ENCODE measurements at regions not wholly inside any gene's neighbourhood (a gene's known extent, or its start where the extent isn't known, plus 50 kb on each side); places are given as distances from the start of the nearest gene placed in this dataset.

DNA sequence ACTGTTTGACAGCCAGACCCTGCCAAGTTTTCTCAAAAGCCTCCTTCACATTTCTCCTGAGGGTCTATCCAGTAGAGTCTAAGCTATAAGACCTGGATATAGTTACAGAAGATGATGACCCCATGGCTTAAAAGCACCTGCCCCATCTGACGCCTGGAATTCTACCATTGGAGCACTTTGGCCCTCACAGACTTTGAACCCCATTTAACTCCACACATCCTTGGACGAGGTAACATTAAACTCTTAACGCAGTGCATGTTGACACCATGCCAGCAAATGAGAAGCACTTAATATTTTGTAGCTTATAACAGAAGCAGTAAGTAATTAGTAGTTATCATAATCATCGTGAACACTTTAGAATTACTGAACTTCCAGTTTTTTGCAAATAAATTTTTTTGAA is 61.9 kb upstream of the SMNDC1 start:
- Histone ChIP-seq H3K4me3 (ENCODE audit: insufficient read depth, low read depth, low read length) (no peak overlapping the region), H3K27me3 (ENCODE audit: control insufficient read depth, insufficient read depth, low read length) (no peaks in the 10 kb centered on the region), H3K36me3 (replicated peaks; ENCODE audit: control insufficient read depth, insufficient read depth, low read length) (no peaks in the 10 kb centered on the region)
- no peak for DNase-seq

DNA sequence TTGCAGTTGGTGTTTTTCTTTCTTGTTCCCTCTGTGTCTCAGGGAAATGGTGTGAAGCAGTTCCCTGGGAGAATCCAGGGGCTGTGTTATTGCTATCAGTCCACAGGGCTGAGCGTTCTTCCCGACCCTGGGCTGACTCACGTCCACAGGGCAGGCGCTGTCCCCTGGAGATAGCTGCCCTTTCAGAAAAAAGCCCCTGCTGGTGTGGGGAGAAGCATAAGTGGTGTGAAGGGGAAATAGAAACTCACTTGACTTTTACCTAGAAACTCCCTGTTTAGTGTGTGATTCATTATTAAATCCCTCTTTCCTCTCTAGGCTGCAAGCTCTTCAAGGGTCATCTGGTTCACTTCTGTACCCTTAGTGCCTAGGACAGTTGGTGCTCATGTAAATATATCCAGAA is 63.3 kb upstream of the SMNDC1 start:
- H3K27me3 ChIP-seq (ENCODE audit: control insufficient read depth, insufficient read depth, low read length) = no peaks in the 10 kb centered on the region
- H3K36me3 ChIP-seq (replicated peaks; ENCODE audit: control insufficient read depth, insufficient read depth, low read length) = no peaks in the 10 kb centered on the region

GRCh38 chr10:110368556-110368955 is 63.8 kb upstream of the SMNDC1 start:
- H3K27me3 ChIP-seq (ENCODE audit: control insufficient read depth, insufficient read depth, low read length) = no peaks in the 10 kb centered on the region
- DNase-seq = no peak
- H3K4me3 ChIP-seq (ENCODE audit: insufficient read depth, low read depth, low read length) = no peak overlapping the region
- H3K36me3 ChIP-seq (replicated peaks; ENCODE audit: control insufficient read depth, insufficient read depth, low read length) = no peaks in the 10 kb centered on the region

More for the DNA sequence above, 63.3 kb upstream of the SMNDC1 start:
- no peak for DNase-seq
- H3K4me3 ChIP-seq (ENCODE audit: insufficient read depth, low read depth, low read length) = no peak overlapping the region

DNA sequence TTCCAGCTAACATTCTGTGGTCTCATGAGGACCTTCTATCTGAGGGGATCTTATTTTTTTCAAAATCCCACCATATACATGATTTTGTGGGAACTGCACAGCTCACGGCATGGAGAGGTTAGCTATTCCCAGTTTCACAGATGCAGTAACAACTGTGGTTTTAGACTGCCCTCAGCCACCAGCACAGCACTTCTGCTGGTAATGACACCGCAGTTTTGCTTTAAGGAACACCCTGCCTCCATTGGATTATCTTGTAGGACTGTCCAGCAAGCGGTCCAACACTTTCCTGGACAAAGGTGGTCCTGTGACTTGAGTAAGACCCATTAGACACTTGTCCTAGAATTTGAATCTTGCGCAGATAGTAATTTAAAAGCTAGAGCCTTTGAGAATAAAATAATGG is 65.3 kb upstream of the SMNDC1 start:
- Histone ChIP-seq H3K36me3 (replicated peaks; ENCODE audit: control insufficient read depth, insufficient read depth, low read length) (no peaks in the 10 kb centered on the region), H3K27me3 (ENCODE audit: control insufficient read depth, insufficient read depth, low read length) (no peaks in the 10 kb centered on the region), H3K4me3 (ENCODE audit: insufficient read depth, low read depth, low read length) (no peak overlapping the region)
- DNase-seq = no peak

- DNase-seq = no peak
- Histone ChIP-seq H3K27me3 (ENCODE audit: control insufficient read depth, insufficient read depth, low read length) (no peaks in the 10 kb centered on the region), H3K4me3 (ENCODE audit: insufficient read depth, low read depth, low read length) (no peak overlapping the region), H3K36me3 (replicated peaks; ENCODE audit: control insufficient read depth, insufficient read depth, low read length) (no peaks in the 10 kb centered on the region)
Observed at GRCh38 chr10:110372656-110373055, 67.9 kb upstream of the SMNDC1 start.

DNA sequence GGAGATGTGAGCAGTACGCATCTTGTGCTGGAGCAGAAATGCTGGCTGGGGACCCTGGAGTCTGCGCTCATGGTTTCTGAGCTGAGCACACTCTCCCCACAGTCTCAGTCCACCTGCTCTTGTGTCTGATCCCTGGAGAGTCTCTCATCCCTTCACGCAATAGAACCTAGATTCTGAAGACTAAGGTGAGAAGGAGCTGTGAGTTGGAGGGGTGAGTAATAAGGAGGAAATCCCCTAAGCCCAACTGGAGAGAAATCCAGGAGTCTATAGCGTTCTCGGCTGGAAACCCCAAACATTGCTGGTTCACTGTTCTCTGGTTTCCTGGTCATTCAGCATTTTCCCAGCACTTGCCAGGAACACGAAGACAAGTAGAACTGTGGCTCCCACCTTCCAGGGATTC is 68.3 kb upstream of the SMNDC1 start:
- no peak for DNase-seq
- Histone ChIP-seq H3K27me3 (ENCODE audit: control insufficient read depth, insufficient read depth, low read length) (no peaks in the 10 kb centered on the region), H3K36me3 (replicated peaks; ENCODE audit: control insufficient read depth, insufficient read depth, low read length) (no peaks in the 10 kb centered on the region), H3K4me3 (ENCODE audit: insufficient read depth, low read depth, low read length) (no peak overlapping the region)

- DNase-seq = no peak
- H3K36me3 ChIP-seq (replicated peaks; ENCODE audit: control insufficient read depth, insufficient read depth, low read length) = no peaks in the 10 kb centered on the region
- no peak overlapping the region for H3K4me3 ChIP-seq (ENCODE audit: insufficient read depth, low read depth, low read length)
- H3K27me3 ChIP-seq (ENCODE audit: control insufficient read depth, insufficient read depth, low read length) = no peaks in the 10 kb centered on the region
Observed at GRCh38 chr10:110373857-110374654, 69.3 kb upstream of the SMNDC1 start.

DNA sequence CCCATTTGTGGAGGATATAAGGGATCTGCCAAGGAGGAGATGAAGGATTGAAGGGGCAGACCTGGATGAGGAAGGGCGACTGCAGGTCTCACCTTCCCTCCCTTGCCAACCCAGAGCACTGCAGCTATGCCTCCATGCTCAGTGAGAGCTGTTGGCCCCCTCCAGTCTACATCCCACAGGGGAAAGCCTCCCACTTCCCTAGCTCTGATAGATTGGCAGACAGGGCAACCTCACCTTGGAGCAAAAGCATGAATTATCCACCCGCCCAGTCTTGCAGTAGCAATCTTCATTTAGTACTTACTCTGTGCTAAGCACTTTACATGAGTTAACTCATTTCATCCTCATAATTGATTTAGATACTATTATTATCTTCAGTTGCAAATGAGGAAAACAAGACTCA is 70.4 kb upstream of the SMNDC1 start:
- Histone ChIP-seq H3K36me3 (replicated peaks; ENCODE audit: control insufficient read depth, insufficient read depth, low read length) (no peaks in the 10 kb centered on the region), H3K27me3 (ENCODE audit: control insufficient read depth, insufficient read depth, low read length) (no peaks in the 10 kb centered on the region), H3K4me3 (ENCODE audit: insufficient read depth, low read depth, low read length) (no peak overlapping the region)
- DNase-seq = no peak

DNA sequence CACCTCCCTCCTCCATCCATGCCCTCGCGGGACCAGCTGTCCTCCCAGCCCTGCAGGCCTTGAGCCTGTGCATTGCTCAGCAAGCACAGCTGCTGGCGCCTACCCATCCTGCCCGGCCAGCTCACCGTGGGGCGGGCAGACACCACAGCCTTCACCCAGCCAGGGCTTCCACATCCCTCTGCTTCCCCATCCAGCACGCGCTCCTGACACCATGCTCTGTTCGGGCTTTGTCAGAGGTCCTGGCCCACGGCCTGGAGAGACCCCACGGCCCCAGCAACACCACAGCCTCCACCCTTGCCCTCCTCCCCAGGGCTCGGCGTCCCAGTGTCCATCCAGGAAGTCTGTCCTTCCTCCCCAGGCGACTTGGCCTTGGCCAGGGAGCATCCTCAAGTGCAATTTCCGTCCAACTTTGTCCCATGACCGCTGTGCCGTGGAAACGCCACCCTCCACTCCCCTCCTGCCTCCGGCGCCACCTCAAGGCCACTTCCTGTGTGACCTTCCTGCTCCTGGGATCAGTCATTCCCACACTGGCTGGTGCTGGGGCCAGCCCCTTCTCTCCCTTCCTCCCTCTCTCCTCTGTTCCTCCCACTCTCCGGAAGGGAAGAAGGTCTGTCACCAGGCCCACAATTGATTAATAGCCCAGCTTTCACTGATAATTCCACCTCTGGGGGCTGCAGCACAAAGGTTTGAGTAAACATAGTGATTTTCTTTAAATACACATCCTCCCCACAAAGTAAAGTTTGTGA is 71.5 kb upstream of the SMNDC1 start:
- Histone ChIP-seq H3K36me3 (replicated peaks; ENCODE audit: control insufficient read depth, insufficient read depth, low read length) (no peaks in the 10 kb centered on the region), H3K27me3 (ENCODE audit: control insufficient read depth, insufficient read depth, low read length) (no peaks in the 10 kb centered on the region), H3K4me3 (ENCODE audit: insufficient read depth, low read depth, low read length) (no peak overlapping the region)
- no peak for DNase-seq

DNA sequence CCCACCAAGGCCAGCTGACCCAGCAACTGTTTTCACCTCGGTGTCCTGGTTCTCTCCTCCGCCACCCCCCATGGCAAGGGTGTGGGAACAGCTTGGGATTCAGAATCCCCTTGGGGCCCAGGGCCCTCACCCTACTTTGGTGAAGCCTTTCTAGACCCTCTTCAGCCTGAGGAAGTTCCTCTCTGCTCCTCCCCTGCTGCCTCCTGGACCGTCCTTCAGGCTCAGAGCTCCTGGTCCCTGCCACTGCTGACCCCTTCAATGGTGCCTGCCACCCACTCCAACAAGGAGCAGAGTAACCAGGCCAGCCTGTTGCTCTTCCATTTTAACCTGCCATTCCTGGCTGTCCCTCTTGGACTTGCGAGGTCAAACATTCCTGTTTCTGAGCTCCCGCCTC is 72.0 kb upstream of the SMNDC1 start:
- Histone ChIP-seq H3K36me3 (replicated peaks; ENCODE audit: control insufficient read depth, insufficient read depth, low read length) (no peaks in the 10 kb centered on the region), H3K4me3 (ENCODE audit: insufficient read depth, low read depth, low read length) (no peak overlapping the region), H3K27me3 (ENCODE audit: control insufficient read depth, insufficient read depth, low read length) (no peaks in the 10 kb centered on the region)
- no peak for DNase-seq

- no peaks in the 10 kb centered on the region for H3K27me3 ChIP-seq (ENCODE audit: control insufficient read depth, insufficient read depth, low read length)
- H3K36me3 ChIP-seq (replicated peaks; ENCODE audit: control insufficient read depth, insufficient read depth, low read length) = no peaks in the 10 kb centered on the region
Observed at GRCh38 chr10:110378006-110378405, 73.3 kb upstream of the SMNDC1 start.

GRCh38 chr10:110378533-110379108 is 73.9 kb upstream of the SMNDC1 start:
- H3K27me3 ChIP-seq (ENCODE audit: control insufficient read depth, insufficient read depth, low read length) = no peaks in the 10 kb centered on the region
- no peaks in the 10 kb centered on the region for H3K36me3 ChIP-seq (replicated peaks; ENCODE audit: control insufficient read depth, insufficient read depth, low read length)
- H3K4me3 ChIP-seq (ENCODE audit: insufficient read depth, low read depth, low read length) = no peak overlapping the region
- DNase-seq = no peak

More at GRCh38 chr10:110378006-110378405, 73.3 kb upstream of the SMNDC1 start:
- no peak overlapping the region for H3K4me3 ChIP-seq (ENCODE audit: insufficient read depth, low read depth, low read length)
- DNase-seq = no peak

DNA sequence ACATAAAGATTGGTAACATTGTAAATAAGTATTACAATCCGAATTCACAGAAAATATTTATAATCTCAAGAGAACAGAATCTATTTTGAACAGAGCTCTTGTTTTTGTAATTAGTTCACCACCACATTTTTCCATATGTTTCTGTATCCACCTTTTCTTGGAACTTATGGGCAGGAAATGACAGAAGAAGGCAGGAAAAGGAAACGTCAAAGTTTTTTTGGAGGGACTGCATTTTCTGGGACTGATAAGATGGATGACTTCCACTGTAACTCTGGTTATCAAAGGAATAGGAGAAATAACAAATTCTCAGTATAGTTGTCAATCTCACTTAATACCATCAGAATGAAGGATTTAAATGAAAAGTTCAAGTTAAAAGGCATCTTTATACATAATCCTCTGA is 75.1 kb upstream of the SMNDC1 start:
- Histone ChIP-seq H3K27me3 (ENCODE audit: control insufficient read depth, insufficient read depth, low read length) (no peaks in the 10 kb centered on the region), H3K36me3 (replicated peaks; ENCODE audit: control insufficient read depth, insufficient read depth, low read length) (no peaks in the 10 kb centered on the region), H3K4me3 (ENCODE audit: insufficient read depth, low read depth, low read length) (no peak overlapping the region)
- no peak for DNase-seq

- no peak for DNase-seq
- no peaks in the 10 kb centered on the region for H3K27me3 ChIP-seq (ENCODE audit: control insufficient read depth, insufficient read depth, low read length)
- no peaks in the 10 kb centered on the region for H3K36me3 ChIP-seq (replicated peaks; ENCODE audit: control insufficient read depth, insufficient read depth, low read length)
- no peak overlapping the region for H3K4me3 ChIP-seq (ENCODE audit: insufficient read depth, low read depth, low read length)
Observed at GRCh38 chr10:110380293-110380692, 75.6 kb upstream of the SMNDC1 start.

GRCh38 chr10:110382695-110383094 is 78.0 kb upstream of the SMNDC1 start:
- H3K36me3 ChIP-seq (replicated peaks; ENCODE audit: control insufficient read depth, insufficient read depth, low read length) = no peaks in the 10 kb centered on the region
- H3K4me3 ChIP-seq (ENCODE audit: insufficient read depth, low read depth, low read length) = no peak overlapping the region
- DNase-seq = no peak
- no peaks in the 10 kb centered on the region for H3K27me3 ChIP-seq (ENCODE audit: control insufficient read depth, insufficient read depth, low read length)

Data from H7 (cell line).